ENCODE measurements at regions not wholly inside any gene's neighbourhood (a gene's known extent, or its start where the extent isn't known, plus 50 kb on each side); places are given as distances from the start of the nearest gene placed in this dataset.

DNA sequence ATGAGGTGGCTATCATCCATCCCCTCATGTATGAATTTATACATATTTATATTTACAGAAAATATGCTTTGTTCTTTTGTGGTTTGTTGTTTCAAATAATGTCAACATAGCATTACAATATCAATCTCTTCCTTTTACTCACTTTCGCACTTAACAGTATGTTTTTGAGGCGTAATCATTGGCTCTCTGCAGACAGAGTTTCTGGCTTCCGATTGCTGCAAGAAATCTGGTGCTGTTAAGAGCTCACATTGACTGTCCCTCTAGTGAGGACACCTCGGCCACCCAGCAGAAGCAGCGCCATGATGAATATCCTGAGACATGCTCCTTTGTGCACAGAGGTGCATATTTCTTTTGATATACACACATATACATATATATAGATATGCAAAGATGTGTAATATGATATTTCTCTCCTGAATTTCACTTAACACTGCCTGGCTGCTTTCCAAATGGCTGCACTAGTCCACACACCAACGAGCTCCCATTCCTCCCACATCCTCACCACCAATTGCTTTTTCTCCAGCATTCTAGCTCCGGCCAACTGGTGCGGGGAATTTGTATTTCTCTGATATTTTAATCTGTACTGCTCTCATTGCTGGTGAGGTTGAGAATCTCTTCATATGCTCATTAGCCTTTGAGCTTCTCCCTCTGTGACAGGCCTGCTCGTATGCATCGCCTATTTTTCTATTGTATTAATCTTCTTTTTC, 248.4 kb downstream of the SIPA1L2 start:
- TF ChIP-seq, protein P1, sequence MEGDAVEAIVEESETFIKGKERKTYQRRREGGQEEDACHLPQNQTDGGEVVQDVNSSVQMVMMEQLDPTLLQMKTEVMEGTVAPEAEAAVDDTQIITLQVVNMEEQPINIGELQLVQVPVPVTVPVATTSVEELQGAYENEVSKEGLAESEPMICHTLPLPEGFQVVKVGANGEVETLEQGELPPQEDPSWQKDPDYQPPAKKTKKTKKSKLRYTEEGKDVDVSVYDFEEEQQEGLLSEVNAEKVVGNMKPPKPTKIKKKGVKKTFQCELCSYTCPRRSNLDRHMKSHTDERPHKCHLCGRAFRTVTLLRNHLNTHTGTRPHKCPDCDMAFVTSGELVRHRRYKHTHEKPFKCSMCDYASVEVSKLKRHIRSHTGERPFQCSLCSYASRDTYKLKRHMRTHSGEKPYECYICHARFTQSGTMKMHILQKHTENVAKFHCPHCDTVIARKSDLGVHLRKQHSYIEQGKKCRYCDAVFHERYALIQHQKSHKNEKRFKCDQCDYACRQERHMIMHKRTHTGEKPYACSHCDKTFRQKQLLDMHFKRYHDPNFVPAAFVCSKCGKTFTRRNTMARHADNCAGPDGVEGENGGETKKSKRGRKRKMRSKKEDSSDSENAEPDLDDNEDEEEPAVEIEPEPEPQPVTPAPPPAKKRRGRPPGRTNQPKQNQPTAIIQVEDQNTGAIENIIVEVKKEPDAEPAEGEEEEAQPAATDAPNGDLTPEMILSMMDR (IDR thresholded peaks at IDR 0.05 in 8 of 11, conservative IDR thresholded peaks at IDR 0.05 in 3 of 11) = no peak
- no peak for TF ChIP-seq POLR2A (IDR thresholded peaks at IDR 0.05)
- TF ChIP-seq POLR2AphosphoS5 (IDR thresholded peaks at IDR 0.05) = no peak
